GM23248 (cell line): ENCODE measurements at regions not wholly inside any gene's neighbourhood (a gene's known extent, or its start where the extent isn't known, plus 50 kb on each side); places are given as distances from the start of the nearest gene placed in this dataset.

Experiments
- EZH2 ChIP-seq: fragments of 200-600 bp; sonication (generic); IDR thresholded peaks from 2 replicates; pipeline ENCODE4 v1.6.1; 2018; ENCODE audit warnings: antibody characterized with exemption, mild to moderate bottlenecking; ENCODE audit not compliant: insufficient read depth, poor library complexity, severe bottlenecking
- EZH2phosphoT487 ChIP-seq: fragments of 200-600 bp; sonication (generic); IDR thresholded peaks from 2 replicates; pipeline ENCODE4 v1.6.1; 2018; ENCODE audit warnings: antibody characterized with exemption, moderate library complexity, mild to moderate bottlenecking, low read depth; ENCODE audit not compliant: insufficient read depth

DNA sequence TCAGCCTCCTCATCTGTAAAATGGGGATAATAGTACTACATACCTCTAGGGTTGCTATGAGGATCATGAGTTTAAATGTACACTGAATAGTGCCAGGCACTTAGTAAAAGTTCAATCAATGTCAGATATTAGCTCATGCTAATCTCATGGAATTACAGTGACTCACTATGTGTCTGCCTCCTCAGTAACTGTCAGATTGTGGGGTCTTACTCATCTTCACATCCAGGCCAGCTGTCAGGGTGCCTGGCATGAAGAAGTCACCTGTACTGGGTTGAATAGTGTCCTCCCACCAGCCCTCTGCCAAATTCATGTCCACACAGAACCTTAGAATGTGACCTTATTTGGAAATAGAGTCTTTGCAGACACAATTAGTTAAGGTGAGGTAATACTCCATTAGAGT lies 54.3 kb upstream of the STIM2 start:
- no peak for TF ChIP-seq EZH2phosphoT487
- TF ChIP-seq EZH2 = no peak
